Endothelial cell (in vitro differentiated cells): ENCODE measurements at regions not wholly inside any gene's neighbourhood (a gene's known extent, or its start where the extent isn't known, plus 50 kb on each side); places are given as distances from the start of the nearest gene placed in this dataset.
"Not testable (repeated sequence)": the region's sequence is repeated elsewhere in the genome, so short reads cannot be mapped to it uniquely, and the experiment has no call there.

Experiments
- DNase-seq: peaks from one replicate; pipeline ENCODE4 v3.0.0; 2021; ENCODE audit warnings: low spot score
- H3K27ac Mint-ChIP-seq: one replicate; pipeline ENCODE4 v1.8.0; 2021; ENCODE audit warnings: mixed read lengths, inconsistent platforms; ENCODE audit not compliant: unreplicated experiment
- H3K27me3 Mint-ChIP-seq: one replicate; pipeline ENCODE4 v1.8.0; 2021; ENCODE audit warnings: mild to moderate bottlenecking, moderate library complexity, mixed read lengths, inconsistent platforms; ENCODE audit not compliant: unreplicated experiment
- H3K36me3 Mint-ChIP-seq: one replicate; pipeline ENCODE4 v1.8.0; 2021; ENCODE audit warnings: mild to moderate bottlenecking, low read depth, mixed read lengths, inconsistent platforms; ENCODE audit not compliant: unreplicated experiment
- H3K4me1 Mint-ChIP-seq: one replicate; pipeline ENCODE4 v1.8.0; 2021; ENCODE audit warnings: mild to moderate bottlenecking, mixed read lengths, inconsistent platforms; ENCODE audit not compliant: unreplicated experiment
- H3K4me3 Mint-ChIP-seq: one replicate; pipeline ENCODE4 v1.8.0; 2021; ENCODE audit warnings: mild to moderate bottlenecking, mixed read lengths, inconsistent platforms; ENCODE audit not compliant: unreplicated experiment
- H3K9me3 Mint-ChIP-seq: one replicate; pipeline ENCODE4 v1.8.0; 2021; ENCODE audit warnings: mixed read lengths, inconsistent platforms; ENCODE audit not compliant: unreplicated experiment
- CTCF ChIP-seq: fragments of 200-600 bp; sonication (generic); IDR thresholded peaks from one replicate; pipeline ENCODE4 v1.5.0; 2021; ENCODE audit warnings: antibody characterized with exemption; ENCODE audit not compliant: unreplicated experiment

- Mint-ChIP-seq H3K27ac (no peak overlapping the region), H3K4me3 (no peak overlapping the region), H3K4me1 (peaks cover 4% of the 10 kb centered on the region), H3K27me3 (no peaks in the 10 kb centered on the region), H3K9me3 (no peaks in the 10 kb centered on the region), H3K36me3 (no peaks in the 10 kb centered on the region)
- no peak for TF ChIP-seq CTCF
- DNase-seq = no peak
Measured at GRCh38 chrX:112211459-112211858, 128.9 kb upstream of the TRPC5 start.

GRCh38 chrX:112197840-112198239, 115.3 kb upstream of the TRPC5 start:
- Mint-ChIP-seq H3K27ac (no peak overlapping the region), H3K4me1 (no peaks in the 10 kb centered on the region), H3K4me3 (no peak overlapping the region), H3K27me3 (no peaks in the 10 kb centered on the region), H3K9me3 (no peaks in the 10 kb centered on the region), H3K36me3 (no peaks in the 10 kb centered on the region)
- TF ChIP-seq CTCF = no peak
- no peak for DNase-seq

GRCh38 chrX:112190646-112191045, 108.1 kb upstream of the TRPC5 start:
- H3K36me3 Mint-ChIP-seq = no peaks in the 10 kb centered on the region
- H3K4me1 Mint-ChIP-seq = no peaks in the 10 kb centered on the region
- H3K27me3 Mint-ChIP-seq = no peaks in the 10 kb centered on the region
- H3K9me3 Mint-ChIP-seq = no peaks in the 10 kb centered on the region
- no peak for DNase-seq
- no peak overlapping the region for H3K27ac Mint-ChIP-seq
- TF ChIP-seq CTCF = no peak
- no peak overlapping the region for H3K4me3 Mint-ChIP-seq

GRCh38 chrX:112181361-112181760, 98.8 kb upstream of the TRPC5 start:
- not testable (repeated sequence) for H3K4me3 Mint-ChIP-seq, H3K27me3 Mint-ChIP-seq, H3K27ac Mint-ChIP-seq, H3K4me1 Mint-ChIP-seq, DNase-seq, H3K9me3 Mint-ChIP-seq, H3K36me3 Mint-ChIP-seq

- no peak for TF ChIP-seq CTCF
- Mint-ChIP-seq H3K9me3 (no peaks in the 10 kb centered on the region), H3K27me3 (peaks cover 1% of the 10 kb centered on the region), H3K4me1 (peaks cover 19% of the 10 kb centered on the region), H3K36me3 (no peaks in the 10 kb centered on the region), H3K27ac (peak overlapping the region; percentile 72), H3K4me3 (no peak overlapping the region)
- DNase-seq = no peak
Measured at GRCh38 chrX:112164420-112164819, 81.8 kb upstream of the TRPC5 start.

- H3K27ac Mint-ChIP-seq = no peak overlapping the region
- H3K36me3 Mint-ChIP-seq = no peaks in the 10 kb centered on the region
- no peak for TF ChIP-seq CTCF
- peaks cover 19% of the 10 kb centered on the region for H3K4me1 Mint-ChIP-seq
- H3K27me3 Mint-ChIP-seq = peaks cover 1% of the 10 kb centered on the region
- no peak overlapping the region for H3K4me3 Mint-ChIP-seq
- no peak for DNase-seq
- H3K9me3 Mint-ChIP-seq = no peaks in the 10 kb centered on the region
Measured at GRCh38 chrX:112163906-112164305, 81.3 kb upstream of the TRPC5 start.
